IMR-90 (cell line): ENCODE measurements at regions not wholly inside any gene's neighbourhood (a gene's known extent, or its start where the extent isn't known, plus 50 kb on each side); places are given as distances from the start of the nearest gene placed in this dataset.

Experiments used
- ATAC-seq: fragments of 200-7000 bp; cut with Tn5 transposase; 2 replicates; pipeline ENCODE4 v1.9.1; 2020; ENCODE audit warnings: low read depth, mild to moderate bottlenecking, moderate library complexity
- BruUV-seq: library from RNA; stranded (reverse); fragments of 400-500 nt; replicated peaks from 2 replicates; lab custom pipeline; 2021; lab: Mats Ljungman, UMichigan
- CTCF ChIA-PET: fragments of 300-600 bp; formaldehyde crosslinking; extraction: SDS; loops from one replicate; lab custom pipeline; 2021; ENCODE audit warnings: antibody characterized with exemption; lab: Yijun Ruan, JAX
- POLR2A ChIA-PET: fragments of 300-600 bp; sonication (Branson Sonifier 250); formaldehyde crosslinking; loops from one replicate; lab custom pipeline; 2022; ENCODE audit warnings: antibody characterized with exemption; ENCODE audit not compliant: unreplicated experiment; lab: Charles Lee
- DNase-seq: peaks from one replicate; pipeline ENCODE4 v3.0.0; 2013
- H2AFZ ChIP-seq: replicated peaks from 2 replicates; pipeline ENCODE3; 2013; ENCODE audit warnings: low read length, mild to moderate bottlenecking; ENCODE audit not compliant: poor library complexity
- H2AK5ac ChIP-seq: 2 replicates; pipeline ENCODE4 v1.6.1; 2013; ENCODE audit warnings: low read depth, low read length, inconsistent platforms
- H2AK9ac ChIP-seq: replicated peaks from 2 replicates; pipeline ENCODE3; 2013; ENCODE audit warnings: mild to moderate bottlenecking, low read depth, low read length, moderate library complexity; ENCODE audit not compliant: poor library complexity
- H2BK120ac ChIP-seq: 2 replicates; pipeline ENCODE4 v1.6.1; 2013; ENCODE audit warnings: low read depth, low read length, inconsistent platforms
- H2BK15ac ChIP-seq: 3 replicates; pipeline ENCODE4 v1.6.1; 2013; ENCODE audit warnings: low read depth, low read length, inconsistent platforms
- H2BK20ac ChIP-seq: 2 replicates; pipeline ENCODE4 v1.6.1; 2013; ENCODE audit warnings: low read depth, mild to moderate bottlenecking, inconsistent platforms, low read length, moderate library complexity
- H2BK5ac ChIP-seq: 2 replicates; pipeline ENCODE4 v1.6.1; 2013; ENCODE audit warnings: mild to moderate bottlenecking, low read depth, low read length, inconsistent platforms; ENCODE audit not compliant: poor library complexity, severe bottlenecking
- H3K14ac ChIP-seq: replicated peaks from 2 replicates; pipeline ENCODE4 v1.6.1; 2013; ENCODE audit warnings: low read depth, low read length, inconsistent platforms
- H3K18ac ChIP-seq: 2 replicates; pipeline ENCODE4 v1.6.1; 2013; ENCODE audit warnings: low read depth, low read length, control low read depth
- H3K23ac ChIP-seq: 2 replicates; pipeline ENCODE4 v1.6.1; 2013; ENCODE audit warnings: low read depth, low read length, inconsistent platforms
- H3K27ac ChIP-seq: 2 replicates; pipeline ENCODE4 v1.5.1; 2013; ENCODE audit warnings: mild to moderate bottlenecking, control low read depth, low read length; ENCODE audit not compliant: insufficient read depth
- H3K27me3 ChIP-seq: 2 replicates; pipeline ENCODE4 v1.6.1; 2013; ENCODE audit warnings: low read length; ENCODE audit not compliant: control insufficient read depth, insufficient read depth
- H3K36me3 ChIP-seq: 2 replicates; pipeline ENCODE4 v1.6.1; 2013; ENCODE audit warnings: low read length, mixed read lengths; ENCODE audit not compliant: control insufficient read depth, insufficient read depth
- H3K4ac ChIP-seq: 2 replicates; pipeline ENCODE4 v1.6.1; 2013; ENCODE audit warnings: low read depth, low read length, inconsistent platforms
- H3K4me1 ChIP-seq: 2 replicates; pipeline ENCODE4 v1.6.1; 2013; ENCODE audit warnings: low read length, mixed read lengths; ENCODE audit not compliant: control insufficient read depth, insufficient read depth
- H3K4me2 ChIP-seq: 2 replicates; pipeline ENCODE4 v1.6.1; 2013; ENCODE audit warnings: low read depth, mild to moderate bottlenecking, control low read depth, low read length, moderate library complexity
- H3K4me3 ChIP-seq: 2 replicates; pipeline ENCODE4 v1.5.1; 2013; ENCODE audit warnings: low read depth, mild to moderate bottlenecking, control low read depth, low read length, moderate library complexity; ENCODE audit not compliant: insufficient read depth
- H3K56ac ChIP-seq: 2 replicates; pipeline ENCODE4 v1.6.1; 2013; ENCODE audit warnings: low read length, inconsistent platforms; ENCODE audit not compliant: insufficient read depth; ENCODE audit errors: extremely low read depth
- H3K79me1 ChIP-seq, 2 experiments: 2 replicates each; pipeline ENCODE4 v1.6.1; 2013; ENCODE audit warnings: low read length in 2 of 2, inconsistent platforms in 1 of 2, low read depth in 1 of 2
- H3K9ac ChIP-seq: 2 replicates; pipeline ENCODE4 v1.6.1; 2013; ENCODE audit warnings: low read depth, low read length, control low read depth
- H3K9me1 ChIP-seq: 2 replicates; pipeline ENCODE4 v1.6.1; 2013; ENCODE audit warnings: low read length, inconsistent platforms; ENCODE audit not compliant: insufficient read depth
- H3K9me3 ChIP-seq: 2 replicates; pipeline ENCODE4 v1.6.1; 2013; ENCODE audit warnings: low read length; ENCODE audit not compliant: control insufficient read depth, insufficient read depth
- H4K20me1 ChIP-seq: 2 replicates; pipeline ENCODE4 v1.6.1; 2013; ENCODE audit warnings: low read length, inconsistent platforms; ENCODE audit not compliant: insufficient read depth
- H4K5ac ChIP-seq: 2 replicates; pipeline ENCODE4 v1.6.1; 2013; ENCODE audit warnings: mild to moderate bottlenecking, low read depth, low read length, control low read depth
- H4K8ac ChIP-seq, 2 experiments: 2 replicates each; pipeline ENCODE4 v1.6.1; 2013; ENCODE audit warnings: low read depth in 2 of 2, low read length in 2 of 2, control low read depth in 1 of 2, inconsistent platforms in 1 of 2
- H4K91ac ChIP-seq: 2 replicates; pipeline ENCODE4 v1.6.1; 2013; ENCODE audit warnings: low read depth, low read length, inconsistent platforms; ENCODE audit not compliant: insufficient read depth
- RCOR1 ChIP-seq: IDR thresholded peaks from 2 replicates; pipeline ENCODE4 v1.6.1; 2012; ENCODE audit warnings: mild to moderate bottlenecking, low read length, improper control_type of control experiment; ENCODE audit not compliant: insufficient replicate concordance
- WGBS, 2 experiments: methylation state at CpG; one replicate each; pipeline versions ENCODE4 v1.1.5 to v1.1.7; 2013; ENCODE audit warnings: missing lambda C conversion rate in 2 of 2; ENCODE audit not compliant: insufficient read length in 1 of 2; ENCODE audit errors: extremely low coverage in 2 of 2; 5-methylcytosine and 5-hydroxymethylcytosine counted together
- dilution Hi-C: fragments of 300-500 bp; cut with HindIII; formaldehyde crosslinking; loops from one replicate; pipeline ENCODE4 v1.14.3; 2018; ENCODE audit warnings: low sequenced_read_pairs; ENCODE audit not compliant: unreplicated experiment
- in situ Hi-C: fragments of 300-500 bp; cut with MboI; formaldehyde crosslinking; loops from 3 replicates; pipeline ENCODE4 v1.14.3; 2019; ENCODE audit warnings: low sequenced_read_pairs, inconsistent platforms, mixed read lengths
- intact Hi-C: fragments of 100-400 bp; cut with micrococcal nuclease; formaldehyde crosslinking; loops from 2 replicates; pipeline ENCODE4 v1.10.0; 2022

DNA sequence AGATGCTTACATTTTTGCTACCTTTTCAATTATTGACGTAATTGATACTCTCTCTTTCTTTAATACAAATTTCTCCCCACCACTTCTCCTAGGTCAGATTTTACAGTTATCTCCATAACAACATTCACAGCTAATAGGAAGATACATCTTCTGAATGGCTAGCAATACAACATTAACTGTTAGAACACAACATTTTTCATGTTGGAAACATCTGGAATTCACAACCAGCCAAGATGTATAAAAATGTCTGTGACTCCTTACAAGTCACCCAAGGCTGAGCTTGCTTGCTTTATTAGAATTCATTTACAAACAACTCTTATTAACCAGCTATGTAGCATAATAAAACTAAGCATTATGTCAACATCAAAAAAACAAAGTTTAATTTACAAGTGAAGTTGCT is 81.0 kb upstream of the ROBO2 start:
- ATAC-seq: no peak

More for the DNA sequence above, 81.0 kb upstream of the ROBO2 start:
- H2AK5ac ChIP-seq: no peak overlapping the region
- H3K4me1 ChIP-seq: no peaks in the 10 kb centered on the region
- DNase-seq: no peak
- no peak overlapping the region for H2BK15ac ChIP-seq
- no peak overlapping the region for H4K5ac ChIP-seq
- H4K20me1 ChIP-seq: no peaks in the 10 kb centered on the region
- BruUV-seq: no TSS peak
- no peaks in the 10 kb centered on the region for H3K9me3 ChIP-seq
- H2BK120ac ChIP-seq: no peak overlapping the region
- intact Hi-C loops (loop anchor here (10.0 kb wide), 1 partner anchor 204 kb away; no protein-coding TSS in a partner anchor), dilution Hi-C loops (no loop called here), in situ Hi-C loops (no loop called here)
- no peaks in the 10 kb centered on the region for H3K27me3 ChIP-seq
- H3K9ac ChIP-seq: no peak overlapping the region
- no peaks in the 10 kb centered on the region for H3K36me3 ChIP-seq
- no peak overlapping the region for H3K18ac ChIP-seq
- H3K14ac ChIP-seq: no peak overlapping the region
- no peak overlapping the region for H3K23ac ChIP-seq
- CTCF ChIA-PET: no interaction called here
- POLR2A ChIA-PET: no interaction called here
- TF ChIP-seq RCOR1: no peak
- no peak overlapping the region for H3K4me3 ChIP-seq
- H2BK20ac ChIP-seq: no peak overlapping the region
- H3K56ac ChIP-seq: no peak overlapping the region
- H2AK9ac ChIP-seq: no peak overlapping the region
- no CpG with 5 or more reads among the region's 1 CpG for WGBS, 2 experiments
- no peak overlapping the region for H4K8ac ChIP-seq
- H3K27ac ChIP-seq: no peak overlapping the region
- no peaks in the 10 kb centered on the region for H3K79me1 ChIP-seq
- no peak overlapping the region for H2BK5ac ChIP-seq
- H3K4ac ChIP-seq: no peak overlapping the region
- H4K91ac ChIP-seq: no peak overlapping the region
- H2AFZ ChIP-seq: no peak overlapping the region
- H3K9me1 ChIP-seq: no peaks in the 10 kb centered on the region
- no peak overlapping the region for H3K4me2 ChIP-seq
